GM23338 (cell line): ENCODE measurements at regions not wholly inside any gene's neighbourhood (a gene's known extent, or its start where the extent isn't known, plus 50 kb on each side); places are given as distances from the start of the nearest gene placed in this dataset.

Experiments
- ATAC-seq: fragments of 200-7000 bp; cut with Tn5 transposase; 3 replicates; pipeline ENCODE4 v1.9.1; 2020
- DNase-seq: peaks from one replicate; pipeline ENCODE4 v3.0.0-alpha.2; 2015; ENCODE audit warnings: low spot score
- H2AFZ ChIP-seq: fragments of 200-600 bp; sonication (generic); 2 replicates; pipeline ENCODE4 v1.8.0; 2016; ENCODE audit warnings: antibody characterized with exemption, mild to moderate bottlenecking, moderate library complexity
- H3F3A ChIP-seq: fragments of 200-600 bp; sonication (generic); replicated peaks from 2 replicates; pipeline ENCODE4 v1.8.0; 2017; ENCODE audit warnings: antibody characterized with exemption, mixed run types, low read depth
- H3K27ac ChIP-seq: fragments of 200-600 bp; sonication (generic); 2 replicates; pipeline ENCODE4 v1.6.1; 2016; ENCODE audit warnings: low read depth
- H3K27me3 ChIP-seq: fragments of 200-600 bp; sonication (generic); 2 replicates; pipeline ENCODE4 v1.8.0; 2016; ENCODE audit warnings: mild to moderate bottlenecking, mixed run types, moderate library complexity; ENCODE audit not compliant: insufficient read depth
- H3K36me3 ChIP-seq: fragments of 200-600 bp; sonication (generic); 2 replicates; pipeline ENCODE4 v1.8.0; 2016; ENCODE audit warnings: mild to moderate bottlenecking; ENCODE audit not compliant: insufficient read depth
- H3K4me1 ChIP-seq: fragments of 200-600 bp; sonication (generic); 2 replicates; pipeline ENCODE4 v1.8.0; 2016; ENCODE audit warnings: mild to moderate bottlenecking, moderate library complexity; ENCODE audit not compliant: insufficient read depth
- H3K4me2 ChIP-seq: fragments of 200-600 bp; sonication (generic); 2 replicates; pipeline ENCODE4 v1.7.1; 2017; ENCODE audit warnings: mixed run types
- H3K4me3 ChIP-seq: fragments of 200-600 bp; sonication (generic); 2 replicates; pipeline ENCODE4 v1.6.1; 2016; ENCODE audit warnings: mixed run types
- H3K79me2 ChIP-seq: fragments of 200-600 bp; sonication (generic); replicated peaks from 2 replicates; pipeline ENCODE4 v1.8.0; 2017; ENCODE audit warnings: mild to moderate bottlenecking; ENCODE audit not compliant: insufficient read depth
- H3K9me2 ChIP-seq: fragments of 200-600 bp; sonication (generic); 2 replicates; pipeline ENCODE4 v1.8.0; 2017; ENCODE audit not compliant: insufficient read depth
- H4K20me1 ChIP-seq: fragments of 200-600 bp; sonication (generic); replicated peaks from 2 replicates; pipeline ENCODE4 v1.8.0; 2017; ENCODE audit warnings: mild to moderate bottlenecking; ENCODE audit not compliant: insufficient read depth
- H3K27ac Mint-ChIP-seq: 2 replicates; pipeline ENCODE4 v1.8.0; 2020; ENCODE audit warnings: inconsistent platforms, mild to moderate bottlenecking, moderate library complexity, mixed read lengths
- H3K27me3 Mint-ChIP-seq: 3 replicates; pipeline ENCODE4 v1.8.0; 2022; ENCODE audit warnings: low read depth, mild to moderate bottlenecking, moderate library complexity, mixed read lengths, inconsistent platforms; ENCODE audit not compliant: insufficient read depth, poor library complexity
- H3K36me3 Mint-ChIP-seq: 3 replicates; pipeline ENCODE4 v1.8.0; 2021; ENCODE audit warnings: low read depth, mild to moderate bottlenecking, inconsistent platforms, moderate library complexity, mixed read lengths
- H3K4me1 Mint-ChIP-seq: 3 replicates; pipeline ENCODE4 v1.8.0; 2020; ENCODE audit warnings: mild to moderate bottlenecking, inconsistent platforms, mixed read lengths
- H3K4me3 Mint-ChIP-seq: 3 replicates; pipeline ENCODE4 v1.8.0; 2021; ENCODE audit warnings: moderate library complexity, mild to moderate bottlenecking, inconsistent platforms, mixed read lengths
- H3K9me3 Mint-ChIP-seq: 3 replicates; pipeline ENCODE4 v1.8.0; 2020; ENCODE audit warnings: moderate library complexity, mild to moderate bottlenecking, inconsistent platforms, mixed read lengths
- EZH2 ChIP-seq: fragments of 200-600 bp; sonication (generic); IDR thresholded peaks from one replicate; pipeline ENCODE4 v1.8.0; 2017; ENCODE audit warnings: antibody characterized with exemption, mild to moderate bottlenecking, low read depth; ENCODE audit not compliant: unreplicated experiment
- EZH2phosphoT487 ChIP-seq: fragments of 200-600 bp; sonication (generic); IDR thresholded peaks from one replicate; pipeline ENCODE4 v1.8.1; 2018; ENCODE audit warnings: antibody characterized with exemption; ENCODE audit not compliant: unreplicated experiment
- POLR2AphosphoS5 ChIP-seq: IDR thresholded peaks from 2 replicates; pipeline ENCODE4 v1.6.1; 2016; ENCODE audit warnings: antibody characterized with exemption, low read depth
- ZNF114 ChIP-seq: fragments of 250-450 bp; sonication (Bioruptor Pico); IDR thresholded peaks from 2 replicates; pipeline ENCODE4 v1.5.0; 2020; ENCODE audit warnings: mild to moderate bottlenecking, moderate library complexity
- ZNF331 ChIP-seq: fragments of 250-450 bp; sonication (Bioruptor Pico); IDR thresholded peaks from 2 replicates; pipeline ENCODE4 v1.5.0; 2020; ENCODE audit warnings: low read depth, mild to moderate bottlenecking, moderate library complexity
- ZNF462 ChIP-seq: fragments of 250-450 bp; sonication (Bioruptor Pico); IDR thresholded peaks from 2 replicates; pipeline ENCODE4 v1.5.0; 2020; ENCODE audit warnings: mild to moderate bottlenecking, moderate library complexity

GRCh38 chr12:86597431-86597830, 341.2 kb upstream of the MGAT4C start (continued):
- TF ChIP-seq ZNF462 (CRISPR knock-in tag) (no peak), EZH2phosphoT487 (no peak), ZNF331 (CRISPR knock-in tag) (no peak)

GRCh38 chr12:86590296-86590695, 334.1 kb upstream of the MGAT4C start:
- H3K27me3 ChIP-seq, result no peaks in the 10 kb centered on the region
- no peak overlapping the region for H3K4me3 Mint-ChIP-seq
- no peaks in the 10 kb centered on the region for H3K36me3 Mint-ChIP-seq
- H3K4me3 ChIP-seq, result no peak overlapping the region
- no peak for ATAC-seq
- no peaks in the 10 kb centered on the region for H3K79me2 ChIP-seq
- H3K4me1 Mint-ChIP-seq, result no peaks in the 10 kb centered on the region
- no peaks in the 10 kb centered on the region for H3F3A ChIP-seq
- H2AFZ ChIP-seq, result no peak overlapping the region
- DNase-seq, result no peak
- no peaks in the 10 kb centered on the region for H3K36me3 ChIP-seq
- H3K9me2 ChIP-seq, result no peaks in the 10 kb centered on the region
- no peak for TF ChIP-seq ZNF114 (CRISPR knock-in tag)
- TF ChIP-seq ZNF462 (CRISPR knock-in tag), result no peak
- TF ChIP-seq ZNF331 (CRISPR knock-in tag), result no peak
- TF ChIP-seq EZH2, result no peak
- no peak for TF ChIP-seq POLR2AphosphoS5
- no peaks in the 10 kb centered on the region; the same call in 2 of the 3 replicates for H3K9me3 Mint-ChIP-seq
- no peak overlapping the region for H3K4me2 ChIP-seq
- no peak overlapping the region for H3K27ac Mint-ChIP-seq
- H3K27me3 Mint-ChIP-seq, result no peaks in the 10 kb centered on the region
- H4K20me1 ChIP-seq, result no peaks in the 10 kb centered on the region
- H3K27ac ChIP-seq, result no peak overlapping the region
- no peaks in the 10 kb centered on the region for H3K4me1 ChIP-seq
